Endothelial cell of umbilical vein (primary cell): ENCODE measurements at regions not wholly inside any gene's neighbourhood (a gene's known extent, or its start where the extent isn't known, plus 50 kb on each side); places are given as distances from the start of the nearest gene placed in this dataset.

Experiments used
- BruUV-seq: library from RNA; stranded (reverse); fragments of 400-500 nt; replicated peaks from 2 replicates; lab custom pipeline; 2021; lab: Mats Ljungman, UMichigan
- CTCF ChIA-PET: fragments of 300-600, 350-600 bp; sonication (Branson Sonifier 250); formaldehyde crosslinking; loops from one replicate; lab custom pipeline; 2021; ENCODE audit warnings: antibody characterized with exemption, inconsistent platforms; lab: Charles Lee
- POLR2A ChIA-PET: fragments of 300-600, 350-600 bp; sonication (Branson Sonifier 250); formaldehyde crosslinking; loops from one replicate; lab custom pipeline; 2021; ENCODE audit warnings: antibody characterized with exemption, inconsistent platforms; lab: Charles Lee
- DNase-seq: peaks from one replicate; pipeline ENCODE4 v3.0.0-alpha.2; 2011; ENCODE audit warnings: low read depth, low spot score
- FAIRE-seq: peaks from 2 replicates; lab custom pipeline; 2011; peaks lifted over from hg19 to GRCh38; lab: Jason Lieb, UNC
- H2AFZ ChIP-seq: 2 replicates; pipeline ENCODE4 v1.6.0; 2012; ENCODE audit warnings: low read depth, low read length, control low read depth, inconsistent platforms
- H3K27ac ChIP-seq: 2 replicates; pipeline ENCODE4 v1.5.1; 2011; ENCODE audit warnings: low read depth, mild to moderate bottlenecking, control low read depth, low read length, moderate library complexity; ENCODE audit not compliant: insufficient read depth
- H3K27me3 ChIP-seq, 2 experiments: 2 replicates each; pipeline versions ENCODE4 v1.6.0 to v1.6.1; 2011; ENCODE audit warnings: low read length in 2 of 2, mixed read lengths in 1 of 2; ENCODE audit not compliant: control insufficient read depth in 2 of 2, insufficient read depth in 2 of 2
- H3K36me3 ChIP-seq, 2 experiments: 2 replicates in 1 of 2; 3 replicates in 1 of 2; pipeline ENCODE4 v1.5.1; 2011; ENCODE audit warnings: low read length in 2 of 2, mild to moderate bottlenecking in 1 of 2, moderate library complexity in 1 of 2; ENCODE audit not compliant: control insufficient read depth in 2 of 2, insufficient read depth in 2 of 2; ENCODE audit errors: extremely low read depth in 1 of 2
- H3K4me1 ChIP-seq: 3 replicates; pipeline ENCODE4 v1.5.1; 2011; ENCODE audit warnings: mild to moderate bottlenecking, low read length; ENCODE audit not compliant: control insufficient read depth, insufficient read depth; ENCODE audit errors: extremely low read depth
- H3K4me2 ChIP-seq: 2 replicates; pipeline ENCODE4 v1.6.1; 2011; ENCODE audit warnings: low read length, control low read depth, mixed read lengths; ENCODE audit not compliant: insufficient read depth
- H3K4me3 ChIP-seq, 3 experiments: fragments of 200-600 bp in 1 of 3; sonication (generic), shearing (Covaris generic) in 1 of 3; replicated peaks in 1 of 3; 2 replicates each; pipeline ENCODE4 v1.5.1; 2011 to 2016; ENCODE audit warnings: control low read depth in 3 of 3, low read length in 3 of 3, mild to moderate bottlenecking in 2 of 3, inconsistent platforms in 1 of 3, low read depth in 1 of 3, moderate library complexity in 1 of 3; ENCODE audit not compliant: insufficient read depth in 1 of 3
- H3K79me2 ChIP-seq: 2 replicates; pipeline ENCODE4 v1.6.0; 2012; ENCODE audit warnings: low read length, inconsistent platforms; ENCODE audit not compliant: control insufficient read depth, insufficient read depth
- H3K9ac ChIP-seq: replicated peaks from 2 replicates; pipeline ENCODE3; 2011; ENCODE audit warnings: low read length, control low read depth; ENCODE audit not compliant: insufficient read depth; ENCODE audit errors: extremely low read depth
- H3K9me1 ChIP-seq: replicated peaks from 3 replicates; pipeline ENCODE4 v1.6.0; 2011; ENCODE audit warnings: mild to moderate bottlenecking, low read length; ENCODE audit not compliant: control insufficient read depth, insufficient read depth; ENCODE audit errors: extremely low read depth
- H3K9me3 ChIP-seq: replicated peaks from 2 replicates; pipeline ENCODE4 v1.5.1; 2012; ENCODE audit warnings: low read length, inconsistent platforms; ENCODE audit not compliant: control insufficient read depth, insufficient read depth
- H4K20me1 ChIP-seq: replicated peaks from 2 replicates; pipeline ENCODE3; 2011; ENCODE audit warnings: mild to moderate bottlenecking, low read length; ENCODE audit not compliant: control insufficient read depth, insufficient read depth; ENCODE audit errors: extremely low read depth
- EZH2 ChIP-seq: IDR thresholded peaks from 2 replicates; pipeline ENCODE4 v1.6.1; 2012; ENCODE audit warnings: borderline replicate concordance, low read depth, mild to moderate bottlenecking, moderate library complexity, low read length, inconsistent platforms; ENCODE audit not compliant: severe bottlenecking
- FOS ChIP-seq: IDR thresholded peaks from 2 replicates; pipeline ENCODE4 v1.6.1; 2011; ENCODE audit warnings: mild to moderate bottlenecking, low read length, moderate library complexity, borderline replicate concordance; ENCODE audit not compliant: insufficient read depth
- GATA2 ChIP-seq: IDR thresholded peaks from 2 replicates; pipeline ENCODE4 v1.7.0; 2011; ENCODE audit warnings: low read depth, mild to moderate bottlenecking, moderate library complexity, mixed read lengths, low read length; ENCODE audit not compliant: insufficient read length, insufficient read depth
- JUN ChIP-seq: IDR thresholded peaks from 2 replicates; pipeline ENCODE4 v1.6.1; 2011; ENCODE audit warnings: borderline replicate concordance, low read depth; ENCODE audit not compliant: insufficient read length, insufficient read depth
- MYC ChIP-seq: IDR thresholded peaks from one replicate; pipeline ENCODE4 v1.6.1; 2011; ENCODE audit warnings: mild to moderate bottlenecking, low read depth, low read length
- POLR2A ChIP-seq: IDR thresholded peaks from 2 replicates; pipeline ENCODE4 v1.6.1; 2012; ENCODE audit warnings: low read depth, mild to moderate bottlenecking, control low read depth, low read length
- POLR2AphosphoS5 ChIP-seq: IDR thresholded peaks from 2 replicates; pipeline ENCODE4 v1.6.1; 2012; ENCODE audit warnings: low read depth, mild to moderate bottlenecking, control low read depth, low read length, moderate library complexity; ENCODE audit not compliant: insufficient read depth
- dilution Hi-C: fragments of 300-500 bp; cut with MboI; formaldehyde crosslinking; loops from one replicate; pipeline ENCODE4 v1.15.0; 2019; ENCODE audit warnings: low sequenced_read_pairs; ENCODE audit not compliant: extremely low pct_ligation_motif_present
- intact Hi-C: fragments of 100-400 bp; cut with micrococcal nuclease; formaldehyde crosslinking; loops from one replicate; pipeline ENCODE4 v1.10.0; 2022
- TF ChIP-seq, protein P1 (sequence below): IDR thresholded peaks from 2 replicates; pipeline ENCODE4 v1.6.1; 2011; ENCODE audit not compliant: insufficient read depth, insufficient read length
- TF ChIP-seq, protein P2 (sequence below), 2 donors: IDR thresholded peaks; 1 replicate in 1 of 2; 2 replicates in 1 of 2; pipeline ENCODE4 v1.5.1; 2011; ENCODE audit warnings: low read length in 2 of 2, mild to moderate bottlenecking in 2 of 2, moderate library complexity in 2 of 2, control low read depth in 1 of 2, inconsistent platforms in 1 of 2, low read depth in 1 of 2; ENCODE audit not compliant: insufficient read depth in 1 of 2; ENCODE audit errors: extremely low read depth in 1 of 2

DNA sequence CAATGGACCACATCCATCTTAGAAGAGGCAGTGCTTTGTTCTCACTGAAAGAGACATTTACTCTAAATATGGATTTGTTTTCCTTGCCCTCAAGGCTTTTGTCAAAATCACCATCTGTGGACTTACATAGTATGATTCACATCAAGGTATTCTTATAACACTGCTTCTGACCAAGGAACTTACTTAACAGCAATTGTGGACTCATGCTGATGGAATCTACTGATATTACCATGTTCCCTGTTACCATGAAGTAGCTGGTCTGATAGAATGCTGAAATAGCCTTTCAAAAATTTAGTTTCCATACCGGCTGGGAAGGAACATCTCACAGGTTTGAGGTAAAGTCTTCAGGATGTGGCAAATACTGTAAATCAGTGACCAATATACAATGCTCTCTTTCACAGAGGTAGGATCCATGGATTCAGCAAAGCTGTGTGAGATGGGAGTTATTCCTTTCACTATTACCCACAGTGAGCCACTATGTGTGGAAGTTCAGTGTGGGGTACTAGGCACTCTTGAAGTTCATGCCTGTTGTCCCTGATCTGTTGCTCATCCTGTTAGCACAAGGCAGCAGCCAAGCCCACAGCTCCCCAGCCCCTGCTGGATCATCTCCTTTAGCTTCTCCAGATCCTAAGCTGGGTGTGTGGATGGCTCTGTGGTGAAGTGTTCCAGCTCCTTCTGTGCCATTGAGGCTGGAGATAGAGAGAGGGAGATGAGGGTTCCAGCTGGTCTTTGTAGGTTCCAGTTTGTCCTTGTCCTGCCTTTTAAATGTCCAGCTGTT, 126.4 kb downstream of the ATP23 start:
- Histone ChIP-seq H4K20me1 (no peaks in the 10 kb centered on the region), H3K9me3 (no peaks in the 10 kb centered on the region), H3K4me1 (no peaks in the 10 kb centered on the region), H3K9ac (no peak overlapping the region), H3K9me1 (no peaks in the 10 kb centered on the region), H3K27ac (no peak overlapping the region), H3K79me2 (no peaks in the 10 kb centered on the region), H3K36me3 (no peaks in the 10 kb centered on the region), H3K27me3 (peaks cover 0 to 1% of the 10 kb centered on the region in 2 experiments), H3K4me3 (no peak overlapping the region), H2AFZ (no peak overlapping the region), H3K4me2 (no peak overlapping the region)
- DNase-seq: no peak
- intact Hi-C loops: no loop called here
- no peak for FAIRE-seq
- CTCF ChIA-PET: no interaction called here
- dilution Hi-C loops: no loop called here
- no peak for TF ChIP-seq MYC
- TF ChIP-seq, protein P1, sequence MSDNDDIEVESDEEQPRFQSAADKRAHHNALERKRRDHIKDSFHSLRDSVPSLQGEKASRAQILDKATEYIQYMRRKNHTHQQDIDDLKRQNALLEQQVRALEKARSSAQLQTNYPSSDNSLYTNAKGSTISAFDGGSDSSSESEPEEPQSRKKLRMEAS: no peak
- no peak for TF ChIP-seq FOS
- TF ChIP-seq GATA2: no peak
- TF ChIP-seq, protein P2, sequence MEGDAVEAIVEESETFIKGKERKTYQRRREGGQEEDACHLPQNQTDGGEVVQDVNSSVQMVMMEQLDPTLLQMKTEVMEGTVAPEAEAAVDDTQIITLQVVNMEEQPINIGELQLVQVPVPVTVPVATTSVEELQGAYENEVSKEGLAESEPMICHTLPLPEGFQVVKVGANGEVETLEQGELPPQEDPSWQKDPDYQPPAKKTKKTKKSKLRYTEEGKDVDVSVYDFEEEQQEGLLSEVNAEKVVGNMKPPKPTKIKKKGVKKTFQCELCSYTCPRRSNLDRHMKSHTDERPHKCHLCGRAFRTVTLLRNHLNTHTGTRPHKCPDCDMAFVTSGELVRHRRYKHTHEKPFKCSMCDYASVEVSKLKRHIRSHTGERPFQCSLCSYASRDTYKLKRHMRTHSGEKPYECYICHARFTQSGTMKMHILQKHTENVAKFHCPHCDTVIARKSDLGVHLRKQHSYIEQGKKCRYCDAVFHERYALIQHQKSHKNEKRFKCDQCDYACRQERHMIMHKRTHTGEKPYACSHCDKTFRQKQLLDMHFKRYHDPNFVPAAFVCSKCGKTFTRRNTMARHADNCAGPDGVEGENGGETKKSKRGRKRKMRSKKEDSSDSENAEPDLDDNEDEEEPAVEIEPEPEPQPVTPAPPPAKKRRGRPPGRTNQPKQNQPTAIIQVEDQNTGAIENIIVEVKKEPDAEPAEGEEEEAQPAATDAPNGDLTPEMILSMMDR (IDR thresholded peaks at IDR 0.05; ENCODE audit: extremely low read depth in 1 of 2, insufficient read depth in 1 of 2, low read depth in 1 of 2, low read length in 2 of 2): no peak
- no peak for TF ChIP-seq JUN
- no peak for TF ChIP-seq POLR2A
- no peak for TF ChIP-seq EZH2
- TF ChIP-seq POLR2AphosphoS5: no peak
- POLR2A ChIA-PET: no interaction called here
- BruUV-seq: no TSS peak
